HEK293 (cell line): ENCODE measurements at regions not wholly inside any gene's neighbourhood (a gene's known extent, or its start where the extent isn't known, plus 50 kb on each side); places are given as distances from the start of the nearest gene placed in this dataset.

ENCODE experiments used
- CTCF ChIA-PET: fragments of 350-600 bp; formaldehyde crosslinking; extraction: SDS; loops from one replicate; lab custom pipeline; 2021; ENCODE audit warnings: antibody characterized with exemption; lab: Yijun Ruan, JAX
- POLR2A ChIA-PET: fragments of 300-600 bp; formaldehyde crosslinking; extraction: SDS; loops from one replicate; lab custom pipeline; 2020; ENCODE audit warnings: antibody characterized with exemption, inconsistent platforms; lab: Yijun Ruan, JAX
- H3K27ac ChIP-seq: fragments of 200-500 bp; sonication (Bioruptor generic); 2 replicates; pipeline ENCODE4 v1.5.1; 2014; ENCODE audit warnings: low read depth, low read length, control low read depth, inconsistent platforms; ENCODE audit errors: extremely low read depth
- H3K36me3 ChIP-seq, 2 experiments: fragments of 200-500 bp in 1 of 2; sonication (Bioruptor generic) in 1 of 2; 1 replicate in 1 of 2; 2 replicates in 1 of 2; pipeline ENCODE4 v1.5.1; 2014 to 2017; ENCODE audit warnings: inconsistent platforms in 2 of 2, low read length in 2 of 2; ENCODE audit not compliant: control insufficient read depth in 2 of 2, insufficient read depth in 1 of 2
- H3K4me1 ChIP-seq: fragments of 200-500 bp; sonication (Bioruptor generic); 2 replicates; pipeline ENCODE4 v1.5.1; 2014; ENCODE audit warnings: mild to moderate bottlenecking, low read length, inconsistent platforms; ENCODE audit not compliant: control insufficient read depth, insufficient read depth
- H3K4me3 ChIP-seq: 2 replicates; pipeline ENCODE4 v1.5.1; 2011; ENCODE audit warnings: low read depth, mild to moderate bottlenecking, control low read depth, low read length, moderate library complexity
- H3K9me3 ChIP-seq: fragments of 200-500 bp; sonication (Bioruptor generic); 2 replicates; pipeline ENCODE4 v1.5.1; 2014; ENCODE audit warnings: low read depth, low read length, inconsistent platforms; ENCODE audit not compliant: control insufficient read depth, insufficient read depth
- EGR2 ChIP-seq: fragments of 450-650 bp; formaldehyde crosslinking; IDR thresholded peaks from 2 replicates; pipeline ENCODE4 v1.5.1; 2016; ENCODE audit warnings: low read depth, missing biosample characterization, missing genetic modification characterization
- GFI1B ChIP-seq: fragments of 450-650 bp; formaldehyde crosslinking; IDR thresholded peaks from 2 replicates; pipeline ENCODE4 v1.5.1; 2016; ENCODE audit warnings: missing biosample characterization, missing genetic modification characterization
- HOXA7 ChIP-seq: sonication (generic); formaldehyde crosslinking; IDR thresholded peaks from 2 replicates; pipeline ENCODE4 v1.8.1; 2022; ENCODE audit warnings: missing genetic modification reagents, borderline replicate concordance
- HOXD13 ChIP-seq: sonication (generic); formaldehyde crosslinking; IDR thresholded peaks from 2 replicates; pipeline ENCODE4 v1.8.0; 2022; ENCODE audit warnings: missing genetic modification reagents, borderline replicate concordance
- SCRT1 ChIP-seq: fragments of 450-650 bp; formaldehyde crosslinking; IDR thresholded peaks from 2 replicates; pipeline ENCODE4 v1.5.1; 2016; ENCODE audit warnings: missing biosample characterization, missing genetic modification characterization, borderline replicate concordance
- SETDB1 ChIP-seq: IDR thresholded peaks from one replicate; pipeline ENCODE4 v1.6.1; 2017; ENCODE audit warnings: mild to moderate bottlenecking, low read length, moderate library complexity, mixed read lengths; ENCODE audit not compliant: insufficient read length
- ZNF121 ChIP-seq: fragments of 450-650 bp; formaldehyde crosslinking; IDR thresholded peaks from 2 replicates; pipeline ENCODE4 v1.5.1; 2016; ENCODE audit warnings: missing biosample characterization, missing genetic modification characterization
- ZNF140 ChIP-seq: fragments of 450-650 bp; formaldehyde crosslinking; IDR thresholded peaks from 2 replicates; pipeline ENCODE4 v1.5.1; 2016; ENCODE audit warnings: missing biosample characterization, missing genetic modification characterization
- ZNF157 ChIP-seq: fragments of 450-650 bp; formaldehyde crosslinking; IDR thresholded peaks from 2 replicates; pipeline ENCODE4 v1.5.1; 2016; ENCODE audit warnings: missing biosample characterization, missing genetic modification characterization
- ZNF175 ChIP-seq: fragments of 450-650 bp; formaldehyde crosslinking; IDR thresholded peaks from 2 replicates; pipeline ENCODE4 v1.5.1; 2016; ENCODE audit warnings: missing biosample characterization, missing genetic modification characterization
- ZNF221 ChIP-seq: fragments of 450-650 bp; formaldehyde crosslinking; IDR thresholded peaks from 2 replicates; pipeline ENCODE4 v1.5.1; 2017; ENCODE audit warnings: missing biosample characterization, missing genetic modification characterization, borderline replicate concordance
- ZNF248 ChIP-seq: fragments of 450-650 bp; formaldehyde crosslinking; IDR thresholded peaks from 2 replicates; pipeline ENCODE4 v1.5.1; 2017; ENCODE audit warnings: missing biosample characterization, missing genetic modification characterization
- ZNF585B ChIP-seq: fragments of 450-650 bp; formaldehyde crosslinking; IDR thresholded peaks from 2 replicates; pipeline ENCODE4 v1.5.1; 2016; ENCODE audit warnings: missing biosample characterization, missing genetic modification characterization
- ZNF624 ChIP-seq: fragments of 450-650 bp; formaldehyde crosslinking; IDR thresholded peaks from 2 replicates; pipeline ENCODE4 v1.5.1; 2017; ENCODE audit warnings: missing biosample characterization, missing genetic modification characterization
- ZNF629 ChIP-seq: fragments of 450-650 bp; formaldehyde crosslinking; IDR thresholded peaks from 2 replicates; pipeline ENCODE4 v1.5.1; 2017; ENCODE audit warnings: missing biosample characterization, missing genetic modification characterization
- TF ChIP-seq, protein P1 (sequence below): fragments of 450-650 bp; formaldehyde crosslinking; IDR thresholded peaks from 2 replicates; pipeline ENCODE4 v1.5.1; 2016; ENCODE audit warnings: missing biosample characterization, missing genetic modification characterization
- TF ChIP-seq, protein P2 (sequence below): fragments of 450-650 bp; formaldehyde crosslinking; IDR thresholded peaks from 2 replicates; pipeline ENCODE4 v1.5.1; 2017; ENCODE audit warnings: missing biosample characterization, missing genetic modification characterization
- TF ChIP-seq, protein P3 (sequence below): fragments of 450-650 bp; formaldehyde crosslinking; IDR thresholded peaks from 2 replicates; pipeline ENCODE4 v1.5.1; 2016; ENCODE audit warnings: missing biosample characterization, missing genetic modification characterization
- TF ChIP-seq, protein P4 (sequence below): fragments of 450-650 bp; formaldehyde crosslinking; IDR thresholded peaks from 2 replicates; pipeline ENCODE4 v1.5.1; 2016; ENCODE audit warnings: missing biosample characterization, missing genetic modification characterization, low read depth

DNA sequence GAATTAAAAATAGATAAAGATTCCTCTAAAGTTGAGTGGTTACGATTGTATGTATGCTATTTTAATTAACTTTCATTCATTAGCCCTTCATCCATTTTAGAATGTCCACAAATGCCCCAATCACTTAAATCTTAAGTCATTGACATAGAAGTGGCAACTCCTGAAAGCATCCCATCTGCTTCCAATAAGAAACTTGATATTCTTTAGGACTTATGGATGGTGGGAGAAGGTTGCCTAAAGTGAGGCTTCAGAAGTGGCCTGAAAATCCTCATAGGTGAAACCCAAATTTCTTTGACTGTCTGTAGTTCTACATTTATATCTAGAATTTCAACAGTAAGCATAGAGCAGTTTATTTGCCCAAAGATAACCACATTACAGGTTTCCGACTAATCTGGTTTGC, 161.7 kb upstream of the HMGA2 start:
- Histone ChIP-seq H3K9me3 (no peaks in the 10 kb centered on the region), H3K4me3 (no peak overlapping the region), H3K27ac (no peak overlapping the region), H3K36me3 (no peaks in the 10 kb centered on the region), H3K4me1 (peaks cover 1% of the 10 kb centered on the region; the same call in 1 of the 2 replicates)
- ChIA-PET CTCF (interaction anchor here (1.2 to 1.3 kb wide), 2 partner anchors 23 to 60 kb away, joined by 3 read pairs; no protein-coding TSS in a partner anchor), POLR2A (no interaction called here)
- TF ChIP-seq, protein P1, sequence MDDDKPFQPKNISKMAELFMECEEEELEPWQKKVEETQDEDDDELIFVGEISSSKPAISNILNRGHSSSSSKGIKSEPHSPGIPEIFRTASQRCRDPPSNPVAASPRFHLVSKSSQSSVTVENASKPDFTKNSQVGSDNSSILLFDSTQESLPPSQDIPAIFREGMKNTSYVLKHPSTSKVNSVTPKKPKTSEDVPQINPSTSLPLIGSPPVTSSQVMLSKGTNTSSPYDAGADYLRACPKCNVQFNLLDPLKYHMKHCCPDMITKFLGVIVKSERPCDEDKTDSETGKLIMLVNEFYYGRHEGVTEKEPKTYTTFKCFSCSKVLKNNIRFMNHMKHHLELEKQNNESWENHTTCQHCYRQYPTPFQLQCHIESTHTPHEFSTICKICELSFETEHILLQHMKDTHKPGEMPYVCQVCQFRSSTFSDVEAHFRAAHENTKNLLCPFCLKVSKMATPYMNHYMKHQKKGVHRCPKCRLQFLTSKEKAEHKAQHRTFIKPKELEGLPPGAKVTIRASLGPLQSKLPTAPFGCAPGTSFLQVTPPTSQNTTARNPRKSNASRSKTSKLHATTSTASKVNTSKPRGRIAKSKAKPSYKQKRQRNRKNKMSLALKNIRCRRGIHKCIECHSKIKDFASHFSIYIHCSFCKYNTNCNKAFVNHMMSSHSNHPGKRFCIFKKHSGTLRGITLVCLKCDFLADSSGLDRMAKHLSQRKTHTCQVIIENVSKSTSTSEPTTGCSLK (tag by site-specific recombination): no peak

DNA sequence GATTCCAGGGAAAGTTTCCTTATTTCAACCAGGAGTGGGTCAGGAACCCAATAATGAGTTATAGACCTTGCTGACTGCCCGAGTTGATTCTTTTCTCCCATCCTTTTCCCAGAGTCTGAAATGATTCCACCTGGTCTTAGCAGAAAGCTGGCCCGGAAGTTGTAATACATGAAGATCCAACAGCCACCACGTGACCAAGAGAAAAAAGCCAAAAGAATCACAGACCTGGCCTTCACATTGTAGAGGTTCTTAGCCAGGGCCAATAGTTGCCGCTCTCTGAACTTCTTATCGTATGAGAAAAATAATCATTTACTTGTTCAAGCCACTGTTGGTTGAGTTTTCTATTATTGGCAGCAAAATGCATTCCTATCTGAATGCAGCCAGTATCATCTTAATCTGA, 161.2 kb upstream of the HMGA2 start:
- Histone ChIP-seq H3K27ac (no peak overlapping the region), H3K4me3 (no peak overlapping the region), H3K4me1 (no peaks in the 10 kb centered on the region), H3K9me3 (no peaks in the 10 kb centered on the region), H3K36me3 (no peaks in the 10 kb centered on the region)
- TF ChIP-seq EGR2 (tag by site-specific recombination): no peak
- TF ChIP-seq ZNF140 (tag by site-specific recombination): no peak
- TF ChIP-seq ZNF157 (tag by site-specific recombination): no peak
- TF ChIP-seq ZNF585B (tag by site-specific recombination): no peak
- no peak for TF ChIP-seq ZNF624
- TF ChIP-seq ZNF121 (tag by site-specific recombination): no peak
- no peak for TF ChIP-seq SCRT1 (tag by site-specific recombination)
- no peak for TF ChIP-seq HOXD13 (CRISPR knock-in tag)
- TF ChIP-seq ZNF175 (tag by site-specific recombination): no peak
- TF ChIP-seq ZNF221: no peak
- no peak for TF ChIP-seq ZNF629 (tag by site-specific recombination)
- TF ChIP-seq GFI1B (tag by site-specific recombination): no peak
- no peak for TF ChIP-seq HOXA7 (CRISPR knock-in tag)
- TF ChIP-seq SETDB1: no peak
- TF ChIP-seq, protein P2, sequence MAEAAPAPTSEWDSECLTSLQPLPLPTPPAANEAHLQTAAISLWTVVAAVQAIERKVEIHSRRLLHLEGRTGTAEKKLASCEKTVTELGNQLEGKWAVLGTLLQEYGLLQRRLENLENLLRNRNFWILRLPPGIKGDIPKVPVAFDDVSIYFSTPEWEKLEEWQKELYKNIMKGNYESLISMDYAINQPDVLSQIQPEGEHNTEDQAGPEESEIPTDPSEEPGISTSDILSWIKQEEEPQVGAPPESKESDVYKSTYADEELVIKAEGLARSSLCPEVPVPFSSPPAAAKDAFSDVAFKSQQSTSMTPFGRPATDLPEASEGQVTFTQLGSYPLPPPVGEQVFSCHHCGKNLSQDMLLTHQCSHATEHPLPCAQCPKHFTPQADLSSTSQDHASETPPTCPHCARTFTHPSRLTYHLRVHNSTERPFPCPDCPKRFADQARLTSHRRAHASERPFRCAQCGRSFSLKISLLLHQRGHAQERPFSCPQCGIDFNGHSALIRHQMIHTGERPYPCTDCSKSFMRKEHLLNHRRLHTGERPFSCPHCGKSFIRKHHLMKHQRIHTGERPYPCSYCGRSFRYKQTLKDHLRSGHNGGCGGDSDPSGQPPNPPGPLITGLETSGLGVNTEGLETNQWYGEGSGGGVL (tag by site-specific recombination): no peak
- TF ChIP-seq, protein P3, sequence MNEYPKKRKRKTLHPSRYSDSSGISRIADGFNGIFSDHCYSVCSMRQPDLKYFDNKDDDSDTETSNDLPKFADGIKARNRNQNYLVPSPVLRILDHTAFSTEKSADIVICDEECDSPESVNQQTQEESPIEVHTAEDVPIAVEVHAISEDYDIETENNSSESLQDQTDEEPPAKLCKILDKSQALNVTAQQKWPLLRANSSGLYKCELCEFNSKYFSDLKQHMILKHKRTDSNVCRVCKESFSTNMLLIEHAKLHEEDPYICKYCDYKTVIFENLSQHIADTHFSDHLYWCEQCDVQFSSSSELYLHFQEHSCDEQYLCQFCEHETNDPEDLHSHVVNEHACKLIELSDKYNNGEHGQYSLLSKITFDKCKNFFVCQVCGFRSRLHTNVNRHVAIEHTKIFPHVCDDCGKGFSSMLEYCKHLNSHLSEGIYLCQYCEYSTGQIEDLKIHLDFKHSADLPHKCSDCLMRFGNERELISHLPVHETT (tag by site-specific recombination): no peak
- ChIA-PET CTCF (interaction anchor here (1.3 kb wide), 1 partner anchor 23 kb away, joined by 3 read pairs; no protein-coding TSS in a partner anchor), POLR2A (no interaction called here)

DNA sequence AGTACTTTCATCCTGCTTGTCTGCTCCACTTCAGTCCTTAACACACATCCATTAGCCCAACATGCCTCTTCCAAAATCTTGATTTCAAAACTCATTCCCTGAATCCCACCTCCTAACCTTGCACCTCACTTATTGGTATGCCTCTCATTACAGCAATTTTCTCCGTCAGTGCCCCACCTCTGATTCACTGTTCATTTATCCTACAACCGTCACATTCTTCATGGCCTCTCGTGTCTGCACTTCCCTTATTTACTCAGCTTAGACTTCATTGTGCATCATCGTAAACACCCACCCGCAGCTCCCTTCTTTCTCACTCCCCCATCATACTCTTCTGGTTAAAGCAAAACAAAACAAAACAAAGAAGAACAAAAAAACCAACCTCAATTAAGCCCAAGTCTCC, 160.6 kb upstream of the HMGA2 start:
- Histone ChIP-seq H3K36me3 (no peaks in the 10 kb centered on the region), H3K4me1 (no peaks in the 10 kb centered on the region), H3K4me3 (no peak overlapping the region), H3K9me3 (no peaks in the 10 kb centered on the region), H3K27ac (no peak overlapping the region)
- POLR2A ChIA-PET: no interaction called here
- TF ChIP-seq, protein P4, sequence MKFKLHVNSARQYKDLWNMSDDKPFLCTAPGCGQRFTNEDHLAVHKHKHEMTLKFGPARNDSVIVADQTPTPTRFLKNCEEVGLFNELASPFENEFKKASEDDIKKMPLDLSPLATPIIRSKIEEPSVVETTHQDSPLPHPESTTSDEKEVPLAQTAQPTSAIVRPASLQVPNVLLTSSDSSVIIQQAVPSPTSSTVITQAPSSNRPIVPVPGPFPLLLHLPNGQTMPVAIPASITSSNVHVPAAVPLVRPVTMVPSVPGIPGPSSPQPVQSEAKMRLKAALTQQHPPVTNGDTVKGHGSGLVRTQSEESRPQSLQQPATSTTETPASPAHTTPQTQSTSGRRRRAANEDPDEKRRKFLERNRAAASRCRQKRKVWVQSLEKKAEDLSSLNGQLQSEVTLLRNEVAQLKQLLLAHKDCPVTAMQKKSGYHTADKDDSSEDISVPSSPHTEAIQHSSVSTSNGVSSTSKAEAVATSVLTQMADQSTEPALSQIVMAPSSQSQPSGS (tag by site-specific recombination): no peak
- TF ChIP-seq ZNF248 (tag by site-specific recombination): no peak
- CTCF ChIA-PET: interaction anchor here (1.3 kb wide), 1 partner anchor 22 kb away, joined by 3 read pairs; no protein-coding TSS in a partner anchor
